ENCODE measurements at regions not wholly inside any gene's neighbourhood (a gene's known extent, or its start where the extent isn't known, plus 50 kb on each side); places are given as distances from the start of the nearest gene placed in this dataset.
A peak's percentile ranks its signal among the peaks of the same experiment; 100 is the strongest.

- TF ChIP-seq, protein P1, sequence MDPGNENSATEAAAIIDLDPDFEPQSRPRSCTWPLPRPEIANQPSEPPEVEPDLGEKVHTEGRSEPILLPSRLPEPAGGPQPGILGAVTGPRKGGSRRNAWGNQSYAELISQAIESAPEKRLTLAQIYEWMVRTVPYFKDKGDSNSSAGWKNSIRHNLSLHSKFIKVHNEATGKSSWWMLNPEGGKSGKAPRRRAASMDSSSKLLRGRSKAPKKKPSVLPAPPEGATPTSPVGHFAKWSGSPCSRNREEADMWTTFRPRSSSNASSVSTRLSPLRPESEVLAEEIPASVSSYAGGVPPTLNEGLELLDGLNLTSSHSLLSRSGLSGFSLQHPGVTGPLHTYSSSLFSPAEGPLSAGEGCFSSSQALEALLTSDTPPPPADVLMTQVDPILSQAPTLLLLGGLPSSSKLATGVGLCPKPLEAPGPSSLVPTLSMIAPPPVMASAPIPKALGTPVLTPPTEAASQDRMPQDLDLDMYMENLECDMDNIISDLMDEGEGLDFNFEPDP (CRISPR knock-in tag; conservative IDR thresholded peaks at IDR 0.05), result no peak
- TF ChIP-seq ZMYM3 (CRISPR knock-in tag; IDR thresholded peaks at IDR 0.05) (peak; percentile 36; the same call in 1 of the 2 replicates), RBFOX2 (IDR thresholded peaks at IDR 0.05; ENCODE audit: low read depth, low read length) (no peak), ZNF136 (CRISPR knock-in tag; IDR thresholded peaks at IDR 0.05; ENCODE audit: low read depth) (no peak), MIER3 (CRISPR knock-in tag; IDR thresholded peaks at IDR 0.05; ENCODE audit: borderline replicate concordance) (peak; percentile 33; the same call in 1 of the 2 replicates), FOXA1 (IDR thresholded peaks at IDR 0.05) (no peak), FOXA1 (CRISPR knock-in tag; IDR thresholded peaks at IDR 0.05) (no peak), ZNF546 (CRISPR knock-in tag; conservative IDR thresholded peaks at IDR 0.05) (no peak), YEATS2 (CRISPR knock-in tag; IDR thresholded peaks at IDR 0.05; ENCODE audit: borderline replicate concordance) (no peak), ZSCAN12 (CRISPR knock-in tag; IDR thresholded peaks at IDR 0.05) (no peak), TMF1 (CRISPR knock-in tag; IDR thresholded peaks at IDR 0.05; ENCODE audit: low read depth) (no peak), NR2F2 (IDR thresholded peaks at IDR 0.05; ENCODE audit: borderline replicate concordance, low read depth) (no peak), ZNF280D (CRISPR knock-in tag; IDR thresholded peaks at IDR 0.05) (no peak), ZFP36L1 (CRISPR knock-in tag; IDR thresholded peaks at IDR 0.05) (no peak), GATAD1 (CRISPR knock-in tag; IDR thresholded peaks at IDR 0.05) (0 out of 2 replicates have a peak, but pooled peaks have one; percentile 10), FOXA3 (CRISPR knock-in tag; IDR thresholded peaks at IDR 0.05) (peak; percentile 69), HNF1A (IDR thresholded peaks at IDR 0.05; ENCODE audit: low read depth) (no peak), HNF1A (CRISPR knock-in tag; IDR thresholded peaks at IDR 0.05; ENCODE audit: borderline replicate concordance) (no peak), PATZ1 (CRISPR knock-in tag; IDR thresholded peaks at IDR 0.05) (no peak)
- TF ChIP-seq, protein P2, sequence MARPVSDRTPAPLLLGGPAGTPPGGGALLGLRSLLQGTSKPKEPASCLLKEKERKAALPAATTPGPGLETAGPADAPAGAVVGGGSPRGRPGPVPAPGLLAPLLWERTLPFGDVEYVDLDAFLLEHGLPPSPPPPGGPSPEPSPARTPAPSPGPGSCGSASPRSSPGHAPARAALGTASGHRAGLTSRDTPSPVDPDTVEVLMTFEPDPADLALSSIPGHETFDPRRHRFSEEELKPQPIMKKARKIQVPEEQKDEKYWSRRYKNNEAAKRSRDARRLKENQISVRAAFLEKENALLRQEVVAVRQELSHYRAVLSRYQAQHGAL (CRISPR knock-in tag; IDR thresholded peaks at IDR 0.05; ENCODE audit: not compliant biosample characterization), result no peak
Measured at GRCh38 chr2:226140594-226140993, 659.0 kb downstream of the IRS1 start (continued).
